Upper lobe of right lung (tissue), 1 donor: ENCODE measurements at regions not wholly inside any gene's neighbourhood (a gene's known extent, or its start where the extent isn't known, plus 50 kb on each side); places are given as distances from the start of the nearest gene placed in this dataset.

Experiments used
- ATAC-seq: fragments of 200-7000 bp; cut with Tn5 transposase; one replicate; pipeline ENCODE4 v1.9.1; 2020; ENCODE audit warnings: mild to moderate bottlenecking, moderate library complexity
- DNase-seq: peaks from one replicate; pipeline ENCODE4 v3.0.0-alpha.2; 2020
- H3K27ac ChIP-seq: fragments of 200-600 bp; one replicate; pipeline ENCODE4 v1.8.0; 2022
- H3K27me3 ChIP-seq: fragments of 200-600 bp; one replicate; pipeline ENCODE4 v1.8.0; 2022; ENCODE audit warnings: mild to moderate bottlenecking
- H3K36me3 ChIP-seq: fragments of 200-600 bp; one replicate; pipeline ENCODE4 v1.8.0; 2022
- H3K4me1 ChIP-seq: fragments of 200-600 bp; one replicate; pipeline ENCODE4 v1.8.0; 2022
- H3K4me3 ChIP-seq: fragments of 200-600 bp; one replicate; pipeline ENCODE4 v1.8.0; 2022; ENCODE audit warnings: mild to moderate bottlenecking
- H3K9me3 ChIP-seq: fragments of 200-600 bp; one replicate; pipeline ENCODE4 v1.8.0; 2022
- CTCF ChIP-seq: fragments of 200-600 bp; IDR thresholded peaks from one replicate; pipeline ENCODE4 v1.8.0; 2022; ENCODE audit warnings: antibody characterized with exemption
- intact Hi-C: fragments of 100-400 bp; cut with DNase I; formaldehyde crosslinking; loops from one replicate; pipeline ENCODE4 v1.11.0; 2022
- donor health status: DM: no; HTN: yes; CAD: no; lungs with severe emphysema.

- Histone ChIP-seq H3K9me3 (no peaks in the 10 kb centered on the region), H3K27me3 (no peaks in the 10 kb centered on the region), H3K27ac (no peak overlapping the region), H3K4me3 (no peak overlapping the region), H3K4me1 (no peaks in the 10 kb centered on the region), H3K36me3 (no peaks in the 10 kb centered on the region)
- intact Hi-C loops = no loop called here
- no peak for DNase-seq
- ATAC-seq = no peak
- TF ChIP-seq CTCF = no peak
These were observed 405.2 kb downstream of the PPARGC1A start for GRCh38 chr4:23484689-23485088.

- H3K27ac ChIP-seq = no peak overlapping the region
- intact Hi-C loops = no loop called here
- no peak for TF ChIP-seq CTCF
- no peaks in the 10 kb centered on the region for H3K9me3 ChIP-seq
- H3K4me3 ChIP-seq = no peak overlapping the region
- H3K36me3 ChIP-seq = no peaks in the 10 kb centered on the region
- no peaks in the 10 kb centered on the region for H3K4me1 ChIP-seq
- DNase-seq (no peak), ATAC-seq (no peak)
- H3K27me3 ChIP-seq = no peaks in the 10 kb centered on the region
These were observed 406.4 kb downstream of the PPARGC1A start for GRCh38 chr4:23483320-23483960.

- H3K4me1 ChIP-seq = no peaks in the 10 kb centered on the region
- H3K4me3 ChIP-seq = no peak overlapping the region
- no peak for DNase-seq
- intact Hi-C loops = no loop called here
- no peaks in the 10 kb centered on the region for H3K27me3 ChIP-seq
- no peaks in the 10 kb centered on the region for H3K9me3 ChIP-seq
- no peak for ATAC-seq
- H3K36me3 ChIP-seq = no peaks in the 10 kb centered on the region
- TF ChIP-seq CTCF = no peak
- no peak overlapping the region for H3K27ac ChIP-seq
These were observed 408.3 kb downstream of the PPARGC1A start for GRCh38 chr4:23481566-23481965.

- Histone ChIP-seq H3K36me3 (no peaks in the 10 kb centered on the region), H3K27me3 (no peaks in the 10 kb centered on the region), H3K4me1 (no peaks in the 10 kb centered on the region), H3K27ac (no peak overlapping the region), H3K9me3 (no peaks in the 10 kb centered on the region), H3K4me3 (no peak overlapping the region)
- no peak for ATAC-seq
- intact Hi-C loops = no loop called here
- DNase-seq = no peak
- no peak for TF ChIP-seq CTCF
These were observed 411.9 kb downstream of the PPARGC1A start for GRCh38 chr4:23477905-23478304.

- H3K27me3 ChIP-seq = no peaks in the 10 kb centered on the region
- no peak for TF ChIP-seq CTCF
- intact Hi-C loops = no loop called here
- H3K27ac ChIP-seq = no peak overlapping the region
- DNase-seq = no peak
- no peaks in the 10 kb centered on the region for H3K4me1 ChIP-seq
- no peaks in the 10 kb centered on the region for H3K36me3 ChIP-seq
- no peaks in the 10 kb centered on the region for H3K9me3 ChIP-seq
- H3K4me3 ChIP-seq = no peak overlapping the region
- ATAC-seq = peak; percentile 46
These were observed 413.2 kb downstream of the PPARGC1A start for GRCh38 chr4:23476515-23477090.

GRCh38 chr4:23463071-23463470 is 426.8 kb downstream of the PPARGC1A start:
- Histone ChIP-seq H3K9me3 (peaks cover 2% of the 10 kb centered on the region), H3K27ac (no peak overlapping the region), H3K27me3 (no peaks in the 10 kb centered on the region), H3K36me3 (no peaks in the 10 kb centered on the region), H3K4me3 (no peak overlapping the region), H3K4me1 (no peaks in the 10 kb centered on the region)
- intact Hi-C loops = no loop called here
- no peak for ATAC-seq
- DNase-seq = no peak
- no peak for TF ChIP-seq CTCF
